ENCODE measurements at regions not wholly inside any gene's neighbourhood (a gene's known extent, or its start where the extent isn't known, plus 50 kb on each side); places are given as distances from the start of the nearest gene placed in this dataset.

- H3K4me1 ChIP-seq (ENCODE audit: control insufficient read depth in 1 of 2, low read depth in 2 of 2): no peaks in the 10 kb centered on the region
- H3K9me3 ChIP-seq: no peaks in the 10 kb centered on the region
- H3K4me3 ChIP-seq: no peak overlapping the region
- TF ChIP-seq CTCF (IDR thresholded peaks at IDR 0.05): no peak
- no peaks in the 10 kb centered on the region for H3K36me3 ChIP-seq
- DNase-seq (ENCODE audit: low spot score) (no peak), ATAC-seq (ENCODE audit: insufficient number of reproducible peaks, low FRiP score, low read depth) (no peak)
- H3K27me3 ChIP-seq (replicated peaks; ENCODE audit: insufficient read depth): no peaks in the 10 kb centered on the region
- no peak overlapping the region for H3K27ac ChIP-seq
These were observed 168.6 kb downstream of the SEMA6D start for GRCh38 chr15:47885920-47886319.

DNA sequence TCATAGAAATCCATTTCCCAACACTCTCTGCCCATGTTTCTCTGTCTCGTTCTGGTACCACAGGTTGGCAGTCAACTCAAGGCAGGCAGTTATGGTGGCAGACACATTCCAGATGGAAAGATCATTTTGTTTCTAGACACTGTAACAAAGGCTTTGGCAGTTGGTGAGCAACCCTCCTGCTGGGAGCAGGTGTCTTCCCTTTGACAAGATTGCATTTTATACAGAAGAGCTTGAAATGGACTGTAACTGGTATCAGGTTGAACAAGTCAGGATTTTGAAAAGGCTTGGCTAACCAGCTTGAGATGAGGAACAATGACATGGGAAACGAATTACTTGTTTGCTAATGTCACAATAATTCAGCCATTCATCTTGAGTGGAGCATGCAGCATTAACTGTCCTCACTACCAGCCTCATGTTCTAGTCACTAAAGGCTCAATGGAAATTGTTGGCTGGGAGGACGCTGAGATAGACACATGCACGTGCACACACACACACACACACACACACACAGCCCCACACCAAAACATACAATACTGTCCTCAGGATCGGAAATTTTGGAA lies 170.0 kb downstream of the SEMA6D start:
- H3K36me3 ChIP-seq: no peaks in the 10 kb centered on the region
- DNase-seq (ENCODE audit: low spot score): no peak
- no peaks in the 10 kb centered on the region for H3K4me1 ChIP-seq (ENCODE audit: control insufficient read depth in 1 of 2, low read depth in 2 of 2)
- H3K27me3 ChIP-seq (replicated peaks; ENCODE audit: insufficient read depth): no peaks in the 10 kb centered on the region
- no peak overlapping the region for H3K27ac ChIP-seq
- no peaks in the 10 kb centered on the region for H3K9me3 ChIP-seq
- ATAC-seq (ENCODE audit: insufficient number of reproducible peaks, low FRiP score, low read depth): no peak
- H3K4me3 ChIP-seq: no peak overlapping the region
- no peak for TF ChIP-seq CTCF (IDR thresholded peaks at IDR 0.05)

DNA sequence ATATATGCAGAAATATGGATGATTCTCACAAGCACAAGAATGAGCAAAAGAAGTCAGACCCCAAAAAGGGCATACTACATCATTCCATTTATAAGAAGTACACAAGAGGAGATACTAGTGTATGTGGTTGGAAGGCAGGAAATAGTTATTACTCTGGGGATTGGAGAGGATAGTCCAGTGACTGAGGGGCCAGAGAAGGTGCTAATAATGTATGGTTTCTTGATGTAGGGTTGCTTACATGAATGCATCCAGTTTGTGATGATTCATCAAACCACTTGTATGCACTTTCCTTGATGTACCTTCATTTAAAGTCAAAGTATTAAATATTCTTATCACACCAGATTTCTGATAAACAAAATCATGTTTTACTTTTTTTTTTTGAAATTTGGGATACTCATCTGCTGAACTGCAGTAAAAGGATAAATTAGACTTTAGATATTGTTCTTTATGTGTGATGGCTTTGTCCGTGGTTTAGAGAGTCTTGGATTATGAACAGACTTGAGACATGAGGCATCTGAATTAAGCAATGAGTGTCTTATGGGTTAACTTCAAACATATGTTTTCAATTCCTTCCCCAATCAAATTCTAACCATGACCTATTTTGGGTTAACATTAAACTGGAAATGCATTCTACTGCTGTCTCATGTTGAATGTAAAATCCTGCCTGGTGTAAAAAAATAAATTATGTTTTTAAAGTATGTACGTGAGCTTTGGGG lies 171.2 kb downstream of the SEMA6D start:
- TF ChIP-seq CTCF (IDR thresholded peaks at IDR 0.05): no peak
- DNase-seq (ENCODE audit: low spot score): no peak
- no peak for ATAC-seq (ENCODE audit: insufficient number of reproducible peaks, low FRiP score, low read depth)
- no peaks in the 10 kb centered on the region for H3K36me3 ChIP-seq
- no peak overlapping the region for H3K27ac ChIP-seq
- no peaks in the 10 kb centered on the region for H3K9me3 ChIP-seq
- H3K27me3 ChIP-seq (replicated peaks; ENCODE audit: insufficient read depth): no peaks in the 10 kb centered on the region
- no peak overlapping the region for H3K4me3 ChIP-seq
- H3K4me1 ChIP-seq (ENCODE audit: control insufficient read depth in 1 of 2, low read depth in 2 of 2): no peaks in the 10 kb centered on the region

GRCh38 chr15:47890397-47891150 lies 173.3 kb downstream of the SEMA6D start:
- TF ChIP-seq CTCF (IDR thresholded peaks at IDR 0.05): no peak
- no peaks in the 10 kb centered on the region for H3K36me3 ChIP-seq
- no peak for DNase-seq (ENCODE audit: low spot score)
- no peak overlapping the region for H3K4me3 ChIP-seq
- H3K9me3 ChIP-seq: no peaks in the 10 kb centered on the region
- H3K27ac ChIP-seq: no peak overlapping the region
- H3K4me1 ChIP-seq (ENCODE audit: control insufficient read depth in 1 of 2, low read depth in 2 of 2): no peaks in the 10 kb centered on the region
- ATAC-seq (ENCODE audit: insufficient number of reproducible peaks, low FRiP score, low read depth): no peak
- no peaks in the 10 kb centered on the region for H3K27me3 ChIP-seq (replicated peaks; ENCODE audit: insufficient read depth)

GRCh38 chr15:47897525-47897924 lies 180.2 kb downstream of the SEMA6D start:
- Histone ChIP-seq H3K4me3 (no peak overlapping the region), H3K27me3 (replicated peaks; ENCODE audit: insufficient read depth) (no peaks in the 10 kb centered on the region), H3K36me3 (no peaks in the 10 kb centered on the region), H3K9me3 (no peaks in the 10 kb centered on the region), H3K27ac (no peak overlapping the region), H3K4me1 (ENCODE audit: control insufficient read depth in 1 of 2, low read depth in 2 of 2) (no peaks in the 10 kb centered on the region)
- no peak for DNase-seq (ENCODE audit: low spot score)
- no peak for TF ChIP-seq CTCF (IDR thresholded peaks at IDR 0.05)
- ATAC-seq (ENCODE audit: insufficient number of reproducible peaks, low FRiP score, low read depth): no peak

All from thoracic aorta (tissue), 2 donors.